ENCODE measurements at regions not wholly inside any gene's neighbourhood (a gene's known extent, or its start where the extent isn't known, plus 50 kb on each side); places are given as distances from the start of the nearest gene placed in this dataset.
"Not testable (repeated sequence)": the region's sequence is repeated elsewhere in the genome, so short reads cannot be mapped to it uniquely, and the experiment has no call there.

DNA sequence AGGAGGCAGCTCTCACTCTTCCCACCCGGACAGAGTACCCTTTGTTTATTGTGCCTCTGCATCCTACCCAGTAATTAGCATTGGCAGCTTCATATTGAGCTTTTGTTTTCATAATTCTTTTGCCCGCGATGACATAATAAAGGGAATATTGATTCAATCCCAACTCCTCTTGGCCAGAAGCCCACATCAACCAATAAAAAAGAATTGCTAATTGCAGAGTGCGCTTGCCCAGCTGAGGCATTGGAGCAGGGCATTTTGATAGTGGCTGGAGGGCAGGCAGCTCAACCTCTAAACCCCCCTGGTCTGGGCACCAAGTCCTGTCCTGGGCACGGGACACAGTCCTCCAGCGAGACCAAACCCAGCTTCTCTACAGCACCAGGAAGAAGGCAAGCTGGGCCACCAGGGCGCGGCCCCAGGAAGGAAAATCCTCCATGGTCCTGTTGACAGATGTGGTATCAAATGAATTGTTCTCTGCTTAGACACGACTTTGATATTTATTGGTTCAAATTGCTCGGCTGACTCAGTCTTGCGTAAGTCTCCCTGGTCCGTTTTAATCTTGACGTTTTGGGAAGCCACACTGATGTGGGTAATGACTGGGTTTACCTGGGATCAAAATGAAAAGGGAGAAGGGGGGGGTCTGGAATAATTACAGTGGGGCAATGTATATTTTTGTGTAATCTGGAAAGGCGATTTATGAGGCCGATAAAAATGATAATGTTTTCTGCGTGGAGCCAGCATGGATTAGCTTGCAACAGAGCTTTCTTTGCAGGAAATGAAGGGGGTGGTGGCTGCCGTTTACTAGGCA, 220.7 kb upstream of the MSX2 start:
- no peaks in the 10 kb centered on the region for H3K36me3 ChIP-seq
- intact Hi-C loops (cut with DNase I), result no loop called here
- 23 to 33% methylated on average over 12 to 15 of the region's 17 CpGs for WGBS, 2 donors
- H3K4me3 ChIP-seq, result no peak overlapping the region
- peaks cover 0 to 20% (median 0%) of the 10 kb centered on the region in 4 donors for H3K27me3 ChIP-seq
- H3K4me1 ChIP-seq, result peaks cover 0 to 12% (median 0%) of the 10 kb centered on the region in 3 donors
- no peak overlapping the region for H3K27ac ChIP-seq
- TF ChIP-seq, protein P1, sequence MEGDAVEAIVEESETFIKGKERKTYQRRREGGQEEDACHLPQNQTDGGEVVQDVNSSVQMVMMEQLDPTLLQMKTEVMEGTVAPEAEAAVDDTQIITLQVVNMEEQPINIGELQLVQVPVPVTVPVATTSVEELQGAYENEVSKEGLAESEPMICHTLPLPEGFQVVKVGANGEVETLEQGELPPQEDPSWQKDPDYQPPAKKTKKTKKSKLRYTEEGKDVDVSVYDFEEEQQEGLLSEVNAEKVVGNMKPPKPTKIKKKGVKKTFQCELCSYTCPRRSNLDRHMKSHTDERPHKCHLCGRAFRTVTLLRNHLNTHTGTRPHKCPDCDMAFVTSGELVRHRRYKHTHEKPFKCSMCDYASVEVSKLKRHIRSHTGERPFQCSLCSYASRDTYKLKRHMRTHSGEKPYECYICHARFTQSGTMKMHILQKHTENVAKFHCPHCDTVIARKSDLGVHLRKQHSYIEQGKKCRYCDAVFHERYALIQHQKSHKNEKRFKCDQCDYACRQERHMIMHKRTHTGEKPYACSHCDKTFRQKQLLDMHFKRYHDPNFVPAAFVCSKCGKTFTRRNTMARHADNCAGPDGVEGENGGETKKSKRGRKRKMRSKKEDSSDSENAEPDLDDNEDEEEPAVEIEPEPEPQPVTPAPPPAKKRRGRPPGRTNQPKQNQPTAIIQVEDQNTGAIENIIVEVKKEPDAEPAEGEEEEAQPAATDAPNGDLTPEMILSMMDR (IDR thresholded peaks at IDR 0.05), result no peak
- TF ChIP-seq POLR2A (IDR thresholded peaks at IDR 0.05), result no peak
- DNase-seq, result no peak
- H3K9me3 ChIP-seq, result peaks cover 0 to 6% (median 5%) of the 10 kb centered on the region in 3 donors

DNA sequence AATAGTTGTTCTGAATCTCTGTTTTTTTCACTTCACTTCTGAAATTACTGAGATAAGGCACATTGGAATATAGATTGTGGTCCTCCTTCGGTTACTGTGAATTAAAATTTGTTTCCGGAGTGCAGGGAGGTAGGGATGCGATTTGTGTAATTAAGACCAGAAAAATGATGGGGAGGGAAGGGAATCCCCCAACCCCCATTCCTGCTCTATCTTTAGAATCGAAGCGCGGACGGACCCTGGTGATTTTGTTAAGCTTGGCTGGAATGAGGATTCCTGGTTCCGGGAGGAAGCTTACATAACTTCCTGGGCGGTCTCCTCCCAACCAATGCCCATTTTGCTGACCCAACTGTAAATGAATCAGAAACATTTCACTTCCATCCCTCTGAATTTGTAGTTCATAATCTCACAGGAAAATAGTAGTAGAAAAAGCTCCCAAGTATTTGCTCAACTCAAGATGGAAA, 220.1 kb upstream of the MSX2 start:
- Histone ChIP-seq H3K27me3 (peaks cover 0 to 23% (median 0%) of the 10 kb centered on the region in 4 donors), H3K27ac (no peak overlapping the region), H3K36me3 (no peaks in the 10 kb centered on the region), H3K4me1 (peaks cover 0 to 12% (median 0%) of the 10 kb centered on the region in 3 donors), H3K4me3 (no peak overlapping the region), H3K9me3 (no peaks in the 10 kb centered on the region)
- DNase-seq, result no peak
- TF ChIP-seq, protein P1 (IDR thresholded peaks at IDR 0.05), result no peak
- intact Hi-C loops (cut with DNase I), result no loop called here
- WGBS, 2 donors, result 71 to 77% methylated on average over 7 to 8 of the region's 9 CpGs

DNA sequence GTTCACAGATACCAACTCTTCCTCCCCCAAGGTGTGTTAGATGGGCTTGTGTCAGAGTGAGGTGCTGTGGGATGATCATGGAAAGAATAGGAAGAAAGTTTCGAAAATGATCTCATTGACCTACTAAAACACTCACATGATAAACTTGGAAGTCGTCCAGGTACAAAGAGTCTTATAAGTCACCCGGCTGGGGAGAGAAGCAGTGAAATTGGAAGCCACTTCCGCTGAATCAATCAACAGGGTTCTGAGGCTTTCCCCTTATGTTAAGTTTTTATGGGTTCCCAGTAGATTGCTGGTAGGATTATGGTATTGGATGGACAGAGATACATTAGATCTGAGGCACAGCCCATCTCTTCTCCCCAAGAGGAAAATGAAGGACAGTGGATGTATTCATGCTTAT, 218.8 kb upstream of the MSX2 start:
- Histone ChIP-seq H3K27ac (no peak overlapping the region), H3K9me3 (no peaks in the 10 kb centered on the region), H3K36me3 (no peaks in the 10 kb centered on the region), H3K4me3 (no peak overlapping the region), H3K27me3 (peaks cover 0 to 33% (median 0%) of the 10 kb centered on the region in 4 donors), H3K4me1 (peaks cover 0 to 12% (median 0%) of the 10 kb centered on the region in 3 donors)
- WGBS, 2 donors, result 51 to 70% methylated on average over 4 of the region's 4 CpGs
- intact Hi-C loops (cut with DNase I), result no loop called here
- TF ChIP-seq, protein P1 (IDR thresholded peaks at IDR 0.05), result no peak
- no peak for TF ChIP-seq POLR2A (IDR thresholded peaks at IDR 0.05)
- no peak for DNase-seq

DNA sequence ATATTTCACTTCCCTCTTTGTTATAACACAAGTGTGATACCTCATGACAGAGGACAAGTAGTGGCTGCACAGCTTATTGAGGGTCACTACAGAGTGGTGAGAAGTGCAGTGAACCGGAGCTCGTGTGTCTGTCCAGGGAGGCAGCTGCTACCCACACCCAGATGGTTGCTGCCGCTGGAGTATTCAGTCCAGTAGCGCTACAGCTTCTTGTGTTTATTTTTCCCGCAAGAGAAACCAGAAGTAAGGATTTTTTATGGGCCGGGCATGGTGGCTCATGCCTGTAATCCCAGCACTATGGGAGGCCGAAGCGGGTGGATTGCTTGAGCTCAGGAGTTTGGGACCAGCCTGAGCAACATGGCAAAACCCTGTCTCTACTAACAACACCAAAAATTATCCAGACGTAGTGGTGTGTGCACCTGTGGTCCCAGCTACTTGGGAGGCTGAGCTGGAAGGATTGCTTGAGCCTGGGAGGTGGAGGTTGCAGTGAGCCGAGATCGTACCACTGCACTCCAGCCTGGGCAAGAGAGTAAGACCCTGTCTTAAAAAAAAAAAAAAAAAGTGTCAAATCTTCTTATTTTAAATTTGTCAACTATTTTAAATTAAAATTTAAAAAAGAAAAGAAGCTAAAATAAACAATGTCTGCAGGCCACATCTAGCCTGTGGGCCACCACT, 213.5 kb upstream of the MSX2 start:
- Histone ChIP-seq H3K4me1 (peaks cover 0 to 14% (median 0%) of the 10 kb centered on the region in 3 donors), H3K27me3 (peaks cover 0 to 40% (median 0%) of the 10 kb centered on the region in 4 donors)
- 71 to 89% methylated on average over 9 to 11 of the region's 11 CpGs for WGBS, 2 donors
- H3K9me3 ChIP-seq; H3K4me3 ChIP-seq; H3K27ac ChIP-seq; H3K36me3 ChIP-seq; DNase-seq; intact Hi-C loops (cut with DNase I): not testable (repeated sequence)

DNA sequence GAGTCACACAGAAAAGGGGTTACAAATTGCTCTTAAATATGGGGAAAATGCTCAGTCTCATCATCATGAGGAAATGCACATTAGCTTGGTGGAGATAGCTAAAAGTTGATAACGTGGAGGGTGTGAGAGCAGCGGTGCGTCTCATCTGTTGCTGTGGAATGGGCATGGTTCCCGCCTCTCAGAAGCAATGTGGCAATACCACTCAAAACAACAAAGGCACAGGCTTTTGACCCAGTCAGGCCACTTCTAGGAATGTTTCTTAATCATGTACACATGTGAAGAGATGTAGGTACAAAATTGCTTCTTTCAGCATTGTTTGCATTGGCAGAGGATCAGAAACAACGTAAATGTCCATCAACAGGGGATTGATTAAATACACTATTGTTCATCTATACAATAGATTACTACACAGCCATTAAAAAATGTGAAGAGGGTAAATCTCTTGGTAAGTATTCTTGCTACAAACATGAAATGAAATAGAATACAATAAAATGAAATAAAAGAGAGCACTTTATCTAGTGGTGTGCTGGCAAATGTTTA, 212.6 kb upstream of the MSX2 start:
- Histone ChIP-seq H3K4me3 (no peak overlapping the region), H3K27me3 (peaks cover 0 to 44% (median 0%) of the 10 kb centered on the region in 4 donors), H3K36me3 (no peaks in the 10 kb centered on the region), H3K27ac (no peak overlapping the region), H3K4me1 (peaks cover 0 to 14% (median 0%) of the 10 kb centered on the region in 3 donors), H3K9me3 (no peaks in the 10 kb centered on the region)
- no peak for TF ChIP-seq POLR2A (IDR thresholded peaks at IDR 0.05)
- TF ChIP-seq, protein P1 (IDR thresholded peaks at IDR 0.05), result no peak
- WGBS, 2 donors, result 28 to 47% methylated on average over 5 of the region's 5 CpGs
- intact Hi-C loops (cut with DNase I), result no loop called here
- DNase-seq, result no peak
